Loucy (cell line): ENCODE measurements at regions not wholly inside any gene's neighbourhood (a gene's known extent, or its start where the extent isn't known, plus 50 kb on each side); places are given as distances from the start of the nearest gene placed in this dataset.

Experiments
- EZH2phosphoT487 ChIP-seq: fragments of 200-600 bp; IDR thresholded peaks from 2 replicates; pipeline ENCODE4 v1.6.1; 2018; ENCODE audit warnings: antibody characterized with exemption, mild to moderate bottlenecking, moderate library complexity, borderline replicate concordance
- TF ChIP-seq, protein P1 (sequence below): fragments of 200-600 bp; sonication (generic); conservative IDR thresholded peaks from 2 replicates; pipeline ENCODE4 v1.5.1; 2014; ENCODE audit warnings: mild to moderate bottlenecking, antibody characterized with exemption, low read length

GRCh38 chr11:112508750-112509149, 248.1 kb upstream of the PLET1 start:
- TF ChIP-seq, protein P1, sequence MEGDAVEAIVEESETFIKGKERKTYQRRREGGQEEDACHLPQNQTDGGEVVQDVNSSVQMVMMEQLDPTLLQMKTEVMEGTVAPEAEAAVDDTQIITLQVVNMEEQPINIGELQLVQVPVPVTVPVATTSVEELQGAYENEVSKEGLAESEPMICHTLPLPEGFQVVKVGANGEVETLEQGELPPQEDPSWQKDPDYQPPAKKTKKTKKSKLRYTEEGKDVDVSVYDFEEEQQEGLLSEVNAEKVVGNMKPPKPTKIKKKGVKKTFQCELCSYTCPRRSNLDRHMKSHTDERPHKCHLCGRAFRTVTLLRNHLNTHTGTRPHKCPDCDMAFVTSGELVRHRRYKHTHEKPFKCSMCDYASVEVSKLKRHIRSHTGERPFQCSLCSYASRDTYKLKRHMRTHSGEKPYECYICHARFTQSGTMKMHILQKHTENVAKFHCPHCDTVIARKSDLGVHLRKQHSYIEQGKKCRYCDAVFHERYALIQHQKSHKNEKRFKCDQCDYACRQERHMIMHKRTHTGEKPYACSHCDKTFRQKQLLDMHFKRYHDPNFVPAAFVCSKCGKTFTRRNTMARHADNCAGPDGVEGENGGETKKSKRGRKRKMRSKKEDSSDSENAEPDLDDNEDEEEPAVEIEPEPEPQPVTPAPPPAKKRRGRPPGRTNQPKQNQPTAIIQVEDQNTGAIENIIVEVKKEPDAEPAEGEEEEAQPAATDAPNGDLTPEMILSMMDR: no peak
- no peak for TF ChIP-seq EZH2phosphoT487
